ENCODE measurements at regions not wholly inside any gene's neighbourhood (a gene's known extent, or its start where the extent isn't known, plus 50 kb on each side); places are given as distances from the start of the nearest gene placed in this dataset.

GRCh38 chr5:120738568-120738967 lies 274.5 kb downstream of the PRR16 start:
- no peak for TF ChIP-seq POLR2AphosphoS5 (IDR thresholded peaks at IDR 0.05; ENCODE audit: low read depth, low read length)
- TF ChIP-seq CTCF (IDR thresholded peaks at IDR 0.05), result no peak
- no peak for TF ChIP-seq RAD21 (IDR thresholded peaks at IDR 0.05; ENCODE audit: low read length)
- no peak for TF ChIP-seq EP300 (IDR thresholded peaks at IDR 0.05; ENCODE audit: borderline replicate concordance in 1 of 2, low read depth in 1 of 2, low read length in 1 of 2)
- TF ChIP-seq RCOR1 (IDR thresholded peaks at IDR 0.05; ENCODE audit: low read length), result no peak
- no peak for TF ChIP-seq USF1 (IDR thresholded peaks at IDR 0.05; ENCODE audit: borderline replicate concordance, low read depth)
- no peak for TF ChIP-seq GABPA (IDR thresholded peaks at IDR 0.05; ENCODE audit: low read depth)
- no peak for TF ChIP-seq SMC3 (IDR thresholded peaks at IDR 0.05; ENCODE audit: low read depth, low read length)

Data from SK-N-SH (cell line).